RWPE2 (cell line): ENCODE measurements at regions not wholly inside any gene's neighbourhood (a gene's known extent, or its start where the extent isn't known, plus 50 kb on each side); places are given as distances from the start of the nearest gene placed in this dataset.

Experiments used
- ATAC-seq: fragments of 200-7000 bp; cut with Tn5 transposase; 3 replicates; pipeline ENCODE4 v1.9.1; 2021; ENCODE audit warnings: low read depth
- DNase-seq: peaks from one replicate; pipeline ENCODE4 v3.0.0-alpha.2; 2020; ENCODE audit warnings: low spot score
- H3K27ac ChIP-seq: fragments of 450-650 bp; 2 replicates; pipeline ENCODE4 v1.5.1; 2017; ENCODE audit warnings: mild to moderate bottlenecking; ENCODE audit not compliant: poor library complexity, severe bottlenecking
- H3K27me3 ChIP-seq: fragments of 250-450 bp; sonication (Bioruptor Pico); 2 replicates; pipeline ENCODE4 v1.5.1; 2021; ENCODE audit warnings: mild to moderate bottlenecking, moderate library complexity; ENCODE audit not compliant: insufficient read depth, poor library complexity, severe bottlenecking
- H3K36me3 ChIP-seq: fragments of 250-450 bp; sonication (Bioruptor Pico); 2 replicates; pipeline ENCODE4 v1.5.1; 2020; ENCODE audit warnings: low read depth, mild to moderate bottlenecking, moderate library complexity
- H3K4me1 ChIP-seq: fragments of 250-450 bp; sonication (Bioruptor Pico); 2 replicates; pipeline ENCODE4 v1.5.1; 2021; ENCODE audit warnings: mild to moderate bottlenecking, moderate library complexity; ENCODE audit not compliant: insufficient read depth, poor library complexity, severe bottlenecking
- H3K4me3 ChIP-seq: fragments of 250-450 bp; sonication (Bioruptor Pico); 2 replicates; pipeline ENCODE4 v1.5.1; 2021; ENCODE audit warnings: mild to moderate bottlenecking, moderate library complexity; ENCODE audit not compliant: severe bottlenecking
- H3K9me3 ChIP-seq: fragments of 250-450 bp; sonication (Bioruptor Pico); 2 replicates; pipeline ENCODE4 v1.5.1; 2021; ENCODE audit warnings: mild to moderate bottlenecking, moderate library complexity; ENCODE audit not compliant: severe bottlenecking
- CTCF ChIP-seq: fragments of 450-650 bp; IDR thresholded peaks from one replicate; pipeline ENCODE4 v1.5.1; 2017; ENCODE audit warnings: mild to moderate bottlenecking, moderate library complexity; ENCODE audit not compliant: poor library complexity, severe bottlenecking

- TF ChIP-seq CTCF: peak; percentile 73
- DNase-seq (no peak), ATAC-seq (no peak)
- no peaks in the 10 kb centered on the region for H3K9me3 ChIP-seq
- H3K27me3 ChIP-seq: peaks cover 19% of the 10 kb centered on the region
- H3K4me3 ChIP-seq: no peak overlapping the region
- H3K4me1 ChIP-seq: no peaks in the 10 kb centered on the region
- H3K36me3 ChIP-seq: no peaks in the 10 kb centered on the region
- H3K27ac ChIP-seq: no peak overlapping the region
These were observed 59.6 kb upstream of the ADAMTS19 start for GRCh38 chr5:129400395-129400983.

GRCh38 chr5:129405222-129405621, 54.9 kb upstream of the ADAMTS19 start:
- no peak overlapping the region for H3K4me3 ChIP-seq
- H3K36me3 ChIP-seq: no peaks in the 10 kb centered on the region
- DNase-seq (no peak), ATAC-seq (no peak)
- TF ChIP-seq CTCF: no peak
- H3K4me1 ChIP-seq: no peaks in the 10 kb centered on the region
- H3K27ac ChIP-seq: no peak overlapping the region
- H3K9me3 ChIP-seq: no peaks in the 10 kb centered on the region
- peaks cover 16% of the 10 kb centered on the region for H3K27me3 ChIP-seq

- TF ChIP-seq CTCF: no peak
- no peak for ATAC-seq
- no peaks in the 10 kb centered on the region for H3K4me1 ChIP-seq
- no peak overlapping the region for H3K4me3 ChIP-seq
- H3K36me3 ChIP-seq: no peaks in the 10 kb centered on the region
- H3K9me3 ChIP-seq: no peaks in the 10 kb centered on the region
- no peak for DNase-seq
- no peak overlapping the region for H3K27ac ChIP-seq
- H3K27me3 ChIP-seq: peaks cover 14% of the 10 kb centered on the region
These were observed 53.7 kb upstream of the ADAMTS19 start for GRCh38 chr5:129406440-129406839.
